ENCODE measurements at regions not wholly inside any gene's neighbourhood (a gene's known extent, or its start where the extent isn't known, plus 50 kb on each side); places are given as distances from the start of the nearest gene placed in this dataset.

DNA sequence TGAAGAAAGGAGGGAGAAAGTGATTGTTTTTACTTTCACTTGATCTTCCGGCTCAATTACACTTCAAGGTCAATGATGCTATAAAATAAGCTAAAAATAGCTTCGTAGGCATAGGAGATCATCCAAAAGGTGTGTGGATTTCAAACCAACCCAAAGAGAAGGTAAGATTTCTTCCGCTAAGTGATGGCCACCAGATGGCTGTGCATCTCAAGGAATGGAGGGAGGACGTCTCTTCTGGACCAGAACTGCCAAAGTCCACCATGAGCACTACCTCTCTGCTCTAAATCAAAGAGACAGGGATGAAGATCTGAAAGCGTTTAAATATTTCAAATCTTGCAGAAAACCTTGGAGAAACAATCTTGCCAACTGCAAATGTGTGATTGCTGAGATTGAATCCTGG is 199.1 kb upstream of the ZPLD1 start:
- H3K9me3 ChIP-seq, result no peaks in the 10 kb centered on the region
- no peaks in the 10 kb centered on the region for H3K4me1 ChIP-seq
- intact Hi-C loops (cut with DNase I), result no loop called here
- no peaks in the 10 kb centered on the region for H3K36me3 ChIP-seq
- no peak for DNase-seq (ENCODE audit: low spot score in 2 of 2)
- TF ChIP-seq CTCF (IDR thresholded peaks at IDR 0.05), result no peak
- H3K27ac ChIP-seq, result no peak overlapping the region
- no peak overlapping the region for H3K4me3 ChIP-seq
- no peaks in the 10 kb centered on the region for H3K27me3 ChIP-seq

DNA sequence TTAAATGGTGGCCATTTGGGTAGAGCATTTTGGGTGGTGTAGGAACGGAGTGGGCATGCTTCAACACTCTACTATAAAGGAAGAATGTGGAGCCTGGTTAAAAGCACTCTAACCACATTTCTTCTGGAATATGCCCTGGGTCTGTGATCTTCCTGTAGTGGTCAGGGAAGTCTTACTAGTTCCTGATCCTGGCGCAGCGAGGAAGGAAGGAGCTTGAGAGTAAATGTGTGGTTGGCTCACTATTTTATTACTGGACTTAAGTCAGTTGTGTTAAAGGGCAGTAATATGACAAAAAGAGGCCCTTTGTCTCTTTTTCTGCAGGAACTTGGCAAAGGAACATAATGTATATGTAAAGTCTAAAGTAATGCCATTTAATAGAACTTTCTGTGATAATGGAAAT is 197.6 kb upstream of the ZPLD1 start:
- no peaks in the 10 kb centered on the region for H3K36me3 ChIP-seq
- H3K9me3 ChIP-seq, result no peaks in the 10 kb centered on the region
- H3K4me1 ChIP-seq, result no peaks in the 10 kb centered on the region
- DNase-seq (ENCODE audit: low spot score in 2 of 2), result no peak
- no peak overlapping the region for H3K27ac ChIP-seq
- TF ChIP-seq CTCF (IDR thresholded peaks at IDR 0.05), result no peak
- no peak overlapping the region for H3K4me3 ChIP-seq
- intact Hi-C loops (cut with DNase I), result no loop called here
- H3K27me3 ChIP-seq, result no peaks in the 10 kb centered on the region

DNA sequence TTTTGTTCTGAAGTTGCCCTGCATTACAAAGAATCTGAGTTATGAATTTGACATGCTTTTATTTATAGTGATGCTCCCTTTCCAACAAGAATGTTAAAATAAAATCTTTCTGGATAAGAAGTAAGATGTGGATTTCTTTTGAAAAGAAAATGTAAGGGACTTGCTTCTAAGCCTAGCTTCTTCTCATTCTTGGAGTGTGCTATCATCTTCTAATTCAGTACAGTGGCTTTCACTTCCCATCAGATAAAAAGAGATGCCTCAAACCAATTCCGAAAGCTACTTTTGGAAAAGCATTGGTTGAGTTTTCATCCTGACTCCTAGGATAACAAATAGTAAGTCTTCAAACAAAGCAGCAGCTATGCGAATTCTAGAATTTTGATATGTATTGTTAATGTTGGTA is 197.0 kb upstream of the ZPLD1 start:
- no peak overlapping the region for H3K27ac ChIP-seq
- no peaks in the 10 kb centered on the region for H3K4me1 ChIP-seq
- intact Hi-C loops (cut with DNase I), result no loop called here
- H3K4me3 ChIP-seq, result no peak overlapping the region
- no peaks in the 10 kb centered on the region for H3K36me3 ChIP-seq
- H3K27me3 ChIP-seq, result no peaks in the 10 kb centered on the region
- no peak for DNase-seq (ENCODE audit: low spot score in 2 of 2)
- no peaks in the 10 kb centered on the region for H3K9me3 ChIP-seq
- TF ChIP-seq CTCF (IDR thresholded peaks at IDR 0.05), result no peak

GRCh38 chr3:102238362-102238761 is 196.5 kb upstream of the ZPLD1 start:
- no peak for TF ChIP-seq CTCF (IDR thresholded peaks at IDR 0.05)
- Histone ChIP-seq H3K4me1 (no peaks in the 10 kb centered on the region), H3K9me3 (no peaks in the 10 kb centered on the region), H3K4me3 (no peak overlapping the region), H3K27me3 (no peaks in the 10 kb centered on the region), H3K27ac (no peak overlapping the region), H3K36me3 (no peaks in the 10 kb centered on the region)
- DNase-seq (ENCODE audit: low spot score in 2 of 2), result no peak
- intact Hi-C loops (cut with DNase I), result no loop called here

GRCh38 chr3:102240720-102241119 is 194.1 kb upstream of the ZPLD1 start:
- TF ChIP-seq CTCF (IDR thresholded peaks at IDR 0.05), result no peak
- Histone ChIP-seq H3K27ac (no peak overlapping the region), H3K27me3 (no peaks in the 10 kb centered on the region), H3K4me1 (no peaks in the 10 kb centered on the region), H3K9me3 (no peaks in the 10 kb centered on the region), H3K4me3 (no peak overlapping the region), H3K36me3 (no peaks in the 10 kb centered on the region)
- intact Hi-C loops (cut with DNase I), result no loop called here
- DNase-seq (ENCODE audit: low spot score in 2 of 2), result no peak

DNA sequence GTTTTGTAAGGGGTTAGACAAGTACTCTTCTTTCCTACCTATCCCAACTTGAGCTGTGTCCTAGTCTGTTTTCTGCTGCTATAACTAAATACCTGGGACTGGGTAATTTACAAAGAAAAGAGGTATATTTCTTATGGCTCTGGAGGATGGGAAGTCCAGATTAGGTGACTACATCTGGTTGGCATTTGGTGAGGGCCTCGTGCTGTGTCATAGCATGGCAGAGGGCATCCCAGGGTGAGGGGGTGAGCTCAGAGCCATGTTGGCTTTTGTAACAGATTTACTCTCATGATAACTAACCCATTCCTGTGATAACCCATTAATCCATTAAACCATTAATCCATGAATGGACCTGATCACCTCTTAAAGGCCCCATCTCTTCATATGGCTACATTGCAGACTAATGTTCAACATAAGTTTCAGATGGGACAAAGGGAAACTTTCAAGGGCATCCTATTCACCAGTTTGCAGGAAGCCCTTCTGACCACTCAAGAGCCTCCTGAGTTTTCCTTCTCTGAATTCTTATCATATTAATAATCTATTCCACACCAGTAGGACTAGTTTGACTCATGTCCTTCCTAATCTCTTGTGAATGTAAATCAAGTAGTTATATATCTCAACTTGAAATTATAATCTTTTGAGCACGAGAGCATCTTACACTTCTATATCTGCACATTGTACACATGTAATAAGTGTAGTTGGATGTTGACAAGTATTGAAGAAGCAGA is 185.7 kb upstream of the ZPLD1 start:
- Histone ChIP-seq H3K4me1 (no peaks in the 10 kb centered on the region), H3K36me3 (no peaks in the 10 kb centered on the region), H3K9me3 (no peaks in the 10 kb centered on the region), H3K27me3 (no peaks in the 10 kb centered on the region), H3K27ac (no peak overlapping the region), H3K4me3 (no peak overlapping the region)
- no peak for TF ChIP-seq CTCF (IDR thresholded peaks at IDR 0.05)
- intact Hi-C loops (cut with DNase I), result no loop called here
- DNase-seq (ENCODE audit: low spot score in 2 of 2), result no peak

Data from ascending aorta (tissue), 2 donors.